A172 (cell line): ENCODE measurements at regions not wholly inside any gene's neighbourhood (a gene's known extent, or its start where the extent isn't known, plus 50 kb on each side); places are given as distances from the start of the nearest gene placed in this dataset.
"Not testable (repeated sequence)": the region's sequence is repeated elsewhere in the genome, so short reads cannot be mapped to it uniquely, and the experiment has no call there.

Experiments
- DNase-seq: peaks from one replicate; pipeline ENCODE4 v3.0.0-alpha.2; 2015; ENCODE audit warnings: low spot score

DNA sequence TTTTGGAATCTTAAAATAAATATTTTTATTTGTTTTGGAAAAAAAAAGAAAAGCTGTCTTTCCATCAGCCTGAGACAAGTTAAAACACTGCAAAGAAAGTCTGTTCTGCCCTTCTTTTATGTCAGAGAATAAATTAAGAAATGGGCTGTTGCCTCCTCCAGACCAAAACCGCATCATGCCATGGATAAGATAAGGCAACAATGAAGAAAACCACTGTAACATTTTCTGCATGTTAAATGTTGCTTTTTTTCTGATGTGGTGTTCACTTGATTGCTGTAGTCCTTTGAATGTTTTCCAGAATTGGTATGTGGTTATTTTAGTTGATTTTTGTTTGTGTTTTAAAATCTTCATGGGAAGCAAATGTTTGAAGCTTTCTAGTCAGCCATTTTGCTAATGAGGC is 319.2 kb upstream of the CNTN5 start:
- no peak for DNase-seq

DNA sequence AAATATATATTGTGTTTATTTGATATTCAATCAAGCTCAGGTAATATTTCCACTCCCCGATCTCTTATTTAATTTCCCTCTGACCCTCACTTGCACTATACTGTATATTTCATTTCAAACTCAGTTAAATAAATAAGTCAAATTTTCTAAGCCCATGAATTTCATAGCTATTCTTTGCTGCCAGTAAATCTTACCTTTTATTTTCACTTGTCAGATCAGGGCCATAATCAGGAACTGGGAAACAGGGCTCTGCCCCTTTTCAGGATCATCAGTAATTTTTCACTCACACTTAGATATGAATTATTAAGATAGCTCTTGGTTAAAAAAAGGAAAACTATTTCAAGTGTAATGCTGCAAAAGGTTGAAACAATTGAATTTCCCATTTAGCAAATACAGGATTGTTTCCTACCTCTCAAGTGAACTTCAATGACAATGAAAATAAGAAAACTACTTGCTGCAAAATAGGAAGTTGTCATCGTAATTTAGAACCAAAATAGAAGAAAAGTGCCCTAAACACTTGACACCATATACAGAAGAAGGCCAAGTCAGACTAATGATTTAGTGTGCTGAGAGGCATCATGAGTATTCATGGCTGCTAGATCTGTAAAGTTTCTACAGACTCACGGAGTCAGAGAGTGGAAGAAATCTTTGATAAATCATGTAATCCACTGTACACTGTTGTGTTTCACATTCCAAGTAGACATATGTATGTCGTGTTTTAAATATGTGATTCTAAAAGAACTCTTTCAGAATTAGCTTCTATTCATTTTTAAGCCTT is 316.8 kb upstream of the CNTN5 start:
- DNase-seq = no peak

DNA sequence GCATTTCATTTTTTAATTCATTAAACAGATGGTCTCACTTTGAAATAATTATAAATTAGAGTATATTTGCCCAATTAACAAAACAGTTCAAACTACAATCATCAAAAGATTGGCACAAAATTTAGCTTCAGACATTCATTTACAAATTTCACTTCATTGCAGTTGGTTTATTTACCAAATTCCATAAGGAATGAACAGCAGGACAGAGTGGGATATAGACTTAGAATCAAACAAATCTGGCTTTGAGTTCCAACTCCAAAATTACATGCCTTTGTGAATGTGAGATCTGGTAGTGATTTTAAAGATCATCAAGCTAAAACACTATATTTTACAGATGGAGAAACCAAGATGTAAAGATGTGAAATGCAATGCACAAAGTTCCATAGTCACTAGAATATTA is 310.7 kb upstream of the CNTN5 start:
- no peak for DNase-seq

DNA sequence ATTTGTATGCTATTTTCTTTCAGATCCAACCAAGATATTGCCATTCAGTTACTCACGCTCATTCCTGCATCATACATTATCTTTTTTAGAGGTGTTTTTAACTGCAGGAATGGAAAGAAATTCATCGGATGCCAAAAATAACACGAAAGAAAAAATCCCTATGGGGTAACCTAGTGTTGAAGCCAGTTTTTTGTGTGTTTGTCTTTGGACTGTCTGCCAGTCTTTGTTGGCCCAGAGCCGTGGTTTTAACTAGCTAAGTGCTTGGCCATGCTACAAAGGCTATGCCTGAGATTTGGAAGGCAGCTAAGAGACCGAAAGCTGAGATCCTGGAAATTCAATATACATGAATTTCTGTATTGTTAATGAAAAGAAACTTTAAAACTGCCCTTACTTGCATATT is 309.8 kb upstream of the CNTN5 start:
- no peak for DNase-seq

DNA sequence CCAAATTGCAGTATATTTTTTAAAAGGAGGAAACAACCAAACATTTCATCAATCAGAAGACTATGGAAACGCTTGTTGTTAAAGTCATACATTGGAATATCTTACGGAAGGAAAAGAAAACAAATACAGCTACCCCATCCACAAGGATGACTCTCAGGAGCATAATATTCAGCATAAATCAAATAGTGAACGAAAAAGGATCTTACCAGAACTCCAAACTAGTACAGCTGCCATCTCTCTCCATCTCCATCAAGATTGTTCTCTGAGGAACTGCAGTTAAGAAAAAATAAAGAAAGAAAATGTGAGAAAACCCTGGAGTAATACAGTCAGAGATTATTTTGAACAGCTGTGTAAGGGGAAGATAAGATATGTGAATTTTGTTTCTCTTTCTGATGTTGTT is 299.8 kb upstream of the CNTN5 start:
- DNase-seq = no peak

DNA sequence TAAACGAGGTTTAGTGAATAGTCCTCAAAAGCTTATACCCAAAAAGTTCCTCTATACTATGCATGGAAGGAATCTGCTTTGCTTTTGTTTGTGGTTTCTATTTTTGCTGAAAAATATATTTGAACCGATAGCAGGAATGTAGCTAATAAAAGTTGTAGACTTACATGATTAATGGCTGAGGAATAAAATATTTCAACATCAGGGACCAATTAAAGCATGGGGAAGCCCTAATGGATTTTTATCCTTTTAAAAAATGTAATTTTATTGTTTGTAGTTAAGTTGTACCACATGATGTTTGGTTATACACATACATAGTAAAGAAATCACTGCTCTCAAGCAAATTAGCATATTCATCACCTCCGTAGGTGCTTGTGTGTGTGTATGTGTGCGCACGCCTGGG is 295.3 kb upstream of the CNTN5 start:
- no peak for DNase-seq

DNA sequence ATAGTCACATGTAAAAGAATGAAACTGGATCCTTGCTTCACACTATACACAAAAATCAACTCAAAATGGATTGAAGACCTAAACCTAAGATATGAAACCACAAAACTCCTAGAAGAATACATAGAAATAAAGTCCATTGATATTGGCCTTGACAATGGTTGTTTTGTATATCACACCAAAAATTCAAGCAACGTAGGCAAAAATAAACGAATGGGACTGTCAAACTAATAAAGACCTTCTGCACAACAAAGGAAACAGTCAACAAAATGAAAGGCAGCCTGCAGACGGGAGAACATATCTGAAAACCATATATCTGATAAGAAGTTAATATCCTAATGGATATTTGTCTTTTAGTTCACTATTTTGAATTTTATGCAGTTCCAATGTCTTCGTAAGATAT is 292.3 kb upstream of the CNTN5 start:
- DNase-seq = no peak

DNA sequence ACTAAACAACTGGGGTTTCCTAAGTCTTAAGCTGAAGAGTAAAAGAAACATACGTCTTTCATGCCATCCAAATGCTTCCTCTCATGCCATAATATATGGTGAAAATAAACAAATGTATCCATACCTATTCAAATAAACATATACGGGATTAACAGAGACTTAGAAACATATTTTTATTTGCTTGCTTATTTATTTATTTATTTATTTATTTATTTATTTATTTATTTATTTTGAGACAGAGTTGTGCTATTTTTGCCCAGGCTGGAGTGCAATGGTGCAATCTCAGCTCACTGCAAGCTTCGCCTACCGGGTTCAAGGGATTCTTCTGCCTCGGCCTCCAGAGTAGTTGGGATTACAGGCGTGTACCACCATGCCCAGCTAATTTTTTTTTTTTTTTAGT is 291.6 kb upstream of the CNTN5 start:
- no peak for DNase-seq

DNA sequence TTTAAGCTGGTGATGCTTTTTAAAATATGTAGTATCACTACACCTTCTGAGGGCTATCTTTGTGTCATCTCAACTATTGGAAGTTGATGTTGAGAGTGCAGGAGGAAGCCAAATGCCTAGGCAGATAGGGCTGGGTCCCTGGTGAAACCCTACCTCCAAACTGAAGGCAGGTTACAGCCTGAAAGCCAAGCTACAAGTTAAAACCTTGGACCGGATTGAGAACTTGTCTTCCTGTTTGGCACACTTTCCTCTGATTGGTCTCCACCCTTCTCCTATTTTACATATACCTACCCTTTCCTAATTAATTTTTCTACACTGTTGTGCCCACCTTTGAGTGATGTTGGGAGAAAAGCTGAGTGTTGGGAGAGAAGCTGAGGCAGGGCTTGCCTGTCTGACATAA is 287.8 kb upstream of the CNTN5 start:
- no peak for DNase-seq

DNA sequence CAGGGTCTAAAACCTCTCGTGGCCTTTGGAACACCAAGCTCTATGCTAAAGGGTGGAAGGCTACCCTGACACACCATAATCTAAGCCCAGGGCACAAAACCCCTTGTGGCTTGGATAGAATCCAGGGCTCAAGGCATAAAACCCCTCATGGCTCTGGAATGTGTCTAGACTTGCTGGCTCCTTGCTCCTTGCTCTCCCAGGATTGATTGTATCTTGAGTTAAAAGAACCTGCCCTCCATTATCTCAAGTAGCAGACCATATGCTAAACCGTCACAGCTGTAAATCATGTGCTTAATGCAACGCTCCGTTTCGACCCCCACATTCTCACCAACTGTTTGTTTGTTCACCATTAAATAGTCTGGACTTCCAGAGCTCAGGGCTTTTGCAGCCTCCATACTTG is 287.4 kb upstream of the CNTN5 start:
- peak; percentile 1 for DNase-seq

DNA sequence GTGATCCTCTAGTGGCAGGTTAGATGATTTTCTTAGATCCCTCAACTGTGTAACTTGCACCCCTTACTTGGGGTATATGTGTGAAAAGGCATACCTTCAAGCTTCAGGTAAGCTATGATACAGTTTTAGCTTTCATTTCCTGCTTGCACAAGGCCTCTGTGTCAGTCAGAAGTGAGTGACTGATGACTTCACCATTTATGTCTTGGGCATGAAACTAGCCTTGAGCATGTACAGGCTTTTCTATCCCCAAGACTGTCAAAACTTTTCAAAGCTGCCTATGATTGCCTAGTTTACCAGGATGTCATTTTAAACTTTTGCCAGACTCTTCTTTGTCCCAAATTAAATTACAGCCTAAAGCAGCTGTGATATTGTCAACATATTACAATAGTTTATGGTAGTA is 286.1 kb upstream of the CNTN5 start:
- DNase-seq = no peak

DNA sequence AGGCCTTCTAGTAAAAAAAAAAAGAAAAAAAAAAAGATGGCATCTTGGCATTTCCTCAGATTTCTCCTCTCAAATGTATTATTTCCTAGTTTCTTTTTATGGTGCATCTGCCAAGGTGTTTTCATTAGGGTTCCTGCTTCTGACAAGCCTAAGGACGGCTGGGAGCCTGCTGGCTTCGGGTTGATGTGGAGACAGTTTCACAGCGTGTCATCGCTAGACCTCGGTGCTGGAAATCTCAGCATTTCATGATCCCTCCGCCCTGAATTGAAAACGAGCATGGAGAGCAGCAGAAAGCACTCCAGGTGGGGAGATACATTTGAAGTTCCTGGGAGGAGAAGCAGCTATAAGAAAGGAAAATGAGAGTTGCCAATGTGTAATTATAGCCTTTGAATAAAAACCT is 283.9 kb upstream of the CNTN5 start:
- DNase-seq = no peak

DNA sequence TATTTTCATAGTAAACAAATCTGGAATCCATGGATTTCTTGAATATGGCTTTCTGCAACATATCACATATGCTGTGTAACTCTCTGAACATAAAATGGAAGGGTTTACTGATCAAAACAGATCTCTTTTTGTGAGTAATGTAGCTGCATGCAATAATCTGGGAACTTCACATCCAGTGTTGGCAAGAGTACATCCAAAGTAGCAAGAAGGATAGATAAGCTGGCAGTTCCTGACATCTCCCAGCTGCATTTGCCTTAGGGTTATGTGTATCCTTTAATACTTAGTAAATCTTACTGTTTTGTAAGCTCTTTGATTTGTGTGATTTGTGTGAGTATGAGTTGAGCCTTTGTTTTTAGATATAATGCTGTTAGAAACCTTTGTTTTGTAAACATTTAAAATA is 280.4 kb upstream of the CNTN5 start:
- DNase-seq = no peak

DNA sequence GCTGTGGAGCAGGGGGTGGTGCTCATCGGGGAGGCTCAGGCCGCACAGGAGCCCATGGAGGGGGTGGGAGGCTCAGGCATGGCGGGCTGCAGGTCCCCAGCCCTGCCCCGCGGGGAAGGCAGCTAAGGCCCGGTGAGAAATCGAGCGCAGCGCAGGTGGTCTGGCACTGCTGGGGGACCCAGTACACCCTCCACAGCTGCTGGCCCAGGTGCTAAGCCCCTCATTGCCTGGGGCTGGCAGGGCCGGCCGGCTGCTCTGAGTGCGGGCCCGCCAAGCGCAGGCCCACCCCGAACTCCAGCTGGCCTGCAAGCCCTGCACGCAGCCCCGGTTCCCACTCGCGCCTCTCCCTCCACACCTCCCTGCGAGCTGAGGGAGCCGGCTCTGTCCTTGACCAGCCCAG is 257.3 kb upstream of the CNTN5 start:
- not testable (repeated sequence) for DNase-seq

DNA sequence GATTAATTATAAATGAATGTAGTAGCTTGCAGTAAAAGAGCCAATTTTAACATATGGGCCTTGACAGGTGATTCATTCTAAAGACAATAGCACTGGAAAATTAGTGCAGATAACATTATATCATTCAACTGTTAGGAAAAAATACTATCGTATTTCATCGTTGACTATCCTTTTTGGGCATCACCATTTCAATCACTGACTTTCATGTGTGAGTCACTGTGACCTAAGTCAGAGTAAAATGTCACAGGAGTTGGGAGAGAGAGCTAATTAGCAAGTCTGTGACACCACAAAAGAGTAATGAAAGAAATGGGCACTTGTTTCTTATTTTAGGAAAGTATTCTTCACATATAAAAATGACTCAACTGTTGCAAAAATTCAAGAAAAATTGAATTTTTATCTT is 253.8 kb upstream of the CNTN5 start:
- DNase-seq = peak; percentile 1

DNA sequence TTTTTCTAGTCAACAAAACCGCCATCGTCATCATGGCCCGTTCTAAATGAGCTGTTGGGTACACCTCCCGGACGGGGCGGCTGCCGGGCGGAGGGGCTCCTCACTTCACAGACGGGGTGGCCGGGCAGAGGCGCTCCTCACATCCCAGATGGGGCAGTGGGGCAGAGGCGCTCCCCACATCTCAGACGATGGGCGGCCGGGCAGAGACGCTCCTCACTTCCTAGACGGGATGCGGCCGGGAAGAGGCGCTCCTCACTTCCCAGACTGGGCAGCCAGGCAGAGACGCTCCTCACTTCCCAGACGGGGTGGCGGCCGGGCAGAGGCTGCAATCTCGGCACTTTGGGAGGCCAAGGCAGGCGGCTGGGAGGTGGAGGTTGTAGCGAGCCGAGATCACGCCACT is 250.7 kb upstream of the CNTN5 start:
- DNase-seq = not testable (repeated sequence)

DNA sequence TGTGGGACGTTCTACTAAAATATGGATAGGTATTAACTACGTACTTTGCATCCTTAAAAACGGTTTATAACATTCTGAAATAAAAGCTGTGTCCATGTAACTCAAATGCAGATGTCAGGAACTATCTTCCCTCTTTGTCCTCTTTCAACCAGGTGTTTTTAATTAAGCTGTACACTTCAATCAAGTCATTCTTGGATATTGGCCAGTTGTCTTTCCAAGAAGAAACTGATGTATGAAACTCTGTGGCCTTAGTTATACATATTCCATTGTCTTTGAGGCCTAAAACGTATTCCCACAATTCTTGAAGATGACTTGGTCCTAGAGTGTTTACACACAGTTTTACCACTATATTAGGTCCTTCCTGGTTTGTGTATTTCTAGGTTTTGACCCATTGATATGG is 249.0 kb upstream of the CNTN5 start:
- no peak for DNase-seq

DNA sequence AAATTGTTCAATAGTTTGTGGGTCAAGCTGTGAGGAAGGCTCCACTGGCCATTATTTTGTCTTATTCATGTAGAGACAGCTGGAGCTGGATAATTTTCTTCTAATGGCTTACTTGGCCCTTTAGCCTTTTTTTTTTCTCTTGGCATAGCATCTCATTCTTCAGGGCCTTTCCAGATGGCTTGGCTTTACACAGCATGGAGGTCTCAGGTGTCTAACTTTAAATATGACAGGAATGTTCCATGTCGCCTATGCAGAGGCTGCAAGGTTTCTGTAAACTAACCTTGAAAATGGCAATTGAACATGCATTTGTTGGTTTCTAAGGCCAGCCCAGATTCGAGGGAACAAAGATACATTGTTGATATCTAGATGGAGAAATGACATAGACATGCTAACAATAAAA is 247.9 kb upstream of the CNTN5 start:
- DNase-seq = no peak

DNA sequence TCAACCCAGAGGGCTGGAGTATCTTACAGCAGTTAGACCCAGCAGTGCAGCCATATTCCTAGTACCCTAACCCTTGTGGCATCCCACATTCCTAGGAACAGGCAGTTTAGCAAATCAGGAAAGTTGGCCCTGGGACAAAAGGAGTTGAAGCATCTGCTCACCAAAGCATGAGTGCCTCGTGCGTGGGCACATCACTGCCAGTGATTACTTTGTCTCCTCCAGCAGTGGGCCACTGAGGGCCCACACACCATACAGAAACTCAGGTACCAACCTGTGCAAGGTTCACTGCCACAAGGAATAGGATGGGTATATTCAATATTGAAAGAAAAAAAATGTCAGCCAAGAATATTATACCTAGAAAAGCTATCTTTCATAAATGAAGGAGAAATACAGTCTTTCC is 227.5 kb upstream of the CNTN5 start:
- DNase-seq = no peak

DNA sequence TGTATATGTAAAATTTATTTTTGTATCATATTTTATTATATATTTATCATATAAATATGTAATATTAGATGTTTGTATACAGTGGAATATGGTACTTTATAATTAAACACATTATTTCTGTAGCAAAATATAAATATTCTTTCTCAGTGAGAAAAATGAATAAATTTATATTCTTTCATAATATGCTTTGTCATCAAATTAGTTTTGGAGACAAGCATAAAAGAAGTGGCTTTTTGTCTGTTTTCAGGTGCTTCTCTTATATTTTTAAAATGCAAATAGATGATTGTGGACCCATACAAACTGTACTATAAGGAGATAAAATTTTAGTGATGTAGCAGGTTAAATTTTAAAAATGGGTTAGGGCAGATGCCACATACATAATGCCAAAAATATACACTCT is 222.4 kb upstream of the CNTN5 start:
- DNase-seq = no peak

DNA sequence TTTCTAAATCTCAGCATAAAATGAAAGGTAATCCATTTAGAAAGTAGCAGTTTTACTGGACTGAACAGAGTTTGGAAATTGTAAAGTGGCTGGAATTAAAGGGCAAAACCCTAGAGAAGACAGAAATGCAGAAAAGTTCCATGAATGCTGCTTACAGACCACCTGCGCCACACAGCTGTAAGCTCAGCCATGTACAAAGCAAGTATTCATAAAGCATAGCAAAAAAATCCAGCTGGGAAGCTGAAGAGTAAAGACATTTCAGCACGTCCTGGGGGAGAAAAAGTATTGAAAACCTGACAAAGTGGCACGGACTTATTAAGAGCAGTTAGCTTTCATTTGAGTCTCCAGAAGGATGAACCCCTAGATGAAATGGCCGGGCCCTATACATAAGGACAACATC is 220.1 kb upstream of the CNTN5 start:
- DNase-seq = no peak

DNA sequence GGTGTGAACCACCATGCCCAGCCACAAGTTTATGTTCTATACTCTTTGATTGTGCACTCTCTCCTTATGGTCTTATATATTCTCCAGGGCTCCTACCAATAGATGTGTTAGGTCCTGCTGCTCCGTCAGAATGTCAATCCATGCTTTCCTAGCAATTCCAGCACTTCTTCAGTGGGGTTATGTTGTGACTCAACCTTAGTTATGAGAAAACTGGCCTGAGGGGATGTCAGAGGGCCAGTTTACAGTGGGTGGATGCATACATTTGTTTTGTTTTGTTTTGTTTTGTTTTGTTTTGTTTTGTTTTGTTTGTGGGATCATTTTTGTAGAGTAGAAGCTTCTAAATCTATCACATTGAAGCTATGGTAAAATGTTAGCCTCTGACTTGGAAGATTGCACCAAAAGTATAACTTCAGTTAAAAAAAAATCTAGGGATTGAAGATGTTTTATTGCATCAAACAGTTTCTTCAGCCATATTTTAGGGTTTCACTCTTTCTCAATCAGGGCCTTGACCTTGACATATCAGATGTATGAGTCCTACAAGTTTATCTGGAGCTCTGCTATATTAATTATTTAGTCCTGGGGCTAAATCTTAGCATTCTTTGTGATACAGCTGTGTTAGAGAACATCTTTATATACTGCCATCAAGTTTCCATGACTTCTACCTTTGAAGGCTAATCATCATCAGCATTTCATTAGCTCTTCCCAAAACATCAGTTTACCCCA is 191.6 kb upstream of the CNTN5 start:
- DNase-seq = no peak

DNA sequence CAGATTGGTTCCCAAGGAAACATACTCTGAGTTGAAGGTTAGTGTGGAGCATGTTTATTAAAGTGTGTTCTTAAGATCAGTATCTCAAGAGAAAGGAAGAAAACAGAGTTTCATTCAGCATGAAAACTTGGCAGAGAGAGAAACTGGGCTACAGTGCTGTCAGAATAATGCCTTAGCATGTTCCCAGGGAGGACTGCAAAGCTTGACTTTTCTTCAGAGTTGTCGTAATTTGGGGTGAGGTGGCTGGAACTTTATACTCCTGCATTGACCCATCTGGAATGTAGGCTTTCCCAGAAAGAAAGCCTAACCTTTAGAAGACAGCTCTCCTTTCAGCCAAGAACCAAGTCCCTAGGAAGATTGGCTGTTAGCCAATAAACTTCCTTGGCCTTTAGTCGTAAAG is 190.8 kb upstream of the CNTN5 start:
- no peak for DNase-seq

DNA sequence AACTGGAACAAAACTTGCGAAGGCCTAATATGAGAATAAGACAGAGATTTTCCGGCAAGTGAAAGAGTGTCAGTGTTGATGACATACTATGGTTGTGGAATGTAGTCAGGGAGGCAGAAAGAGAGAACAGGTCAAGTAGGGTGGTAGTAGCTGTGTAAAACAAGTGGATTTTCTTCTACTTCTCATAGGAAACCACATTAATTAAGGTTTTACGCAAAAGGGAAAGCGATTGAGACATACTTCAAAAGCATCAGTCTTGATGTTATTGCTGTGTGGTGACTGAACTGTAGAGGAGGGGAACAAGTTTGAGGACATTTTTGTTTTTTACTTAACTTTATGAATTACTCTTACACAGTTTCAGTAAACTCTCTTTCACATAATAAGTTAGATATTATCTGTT is 186.0 kb upstream of the CNTN5 start:
- no peak for DNase-seq
